ENCODE measurements at regions not wholly inside any gene's neighbourhood (a gene's known extent, or its start where the extent isn't known, plus 50 kb on each side); places are given as distances from the start of the nearest gene placed in this dataset.

GRCh38 chr9:129469188-129469987, 151.5 kb downstream of the C9orf50 start:
- no peak for DNase-seq

- no peak for DNase-seq
These were observed 152.9 kb downstream of the C9orf50 start for GRCh38 chr9:129467739-129468666.

- DNase-seq: no peak
These were observed 153.8 kb downstream of the C9orf50 start for GRCh38 chr9:129467004-129467588.

- DNase-seq: no peak
These were observed 154.9 kb downstream of the C9orf50 start for GRCh38 chr9:129465834-129466535.

GRCh38 chr9:129464972-129465833, 155.7 kb downstream of the C9orf50 start:
- DNase-seq: peak; percentile 43

- DNase-seq: no peak
These were observed 156.9 kb downstream of the C9orf50 start for GRCh38 chr9:129463994-129464393.

GRCh38 chr9:129463477-129463876, 157.4 kb downstream of the C9orf50 start:
- no peak for DNase-seq

- DNase-seq: no peak
These were observed 158.5 kb downstream of the C9orf50 start for GRCh38 chr9:129462360-129462759.

GRCh38 chr9:129460323-129461261, 160.3 kb downstream of the C9orf50 start:
- DNase-seq: peak; percentile 96

- no peak for DNase-seq
These were observed 161.2 kb downstream of the C9orf50 start for GRCh38 chr9:129459547-129460322.

- no peak for DNase-seq
These were observed 162.0 kb downstream of the C9orf50 start for GRCh38 chr9:129458663-129459546.

- DNase-seq: no peak
These were observed 162.7 kb downstream of the C9orf50 start for GRCh38 chr9:129458155-129458661.

GRCh38 chr9:129457325-129457779, 163.5 kb downstream of the C9orf50 start:
- DNase-seq: no peak

GRCh38 chr9:129456549-129457324, 164.2 kb downstream of the C9orf50 start:
- no peak for DNase-seq

- no peak for DNase-seq
These were observed 165.5 kb downstream of the C9orf50 start for GRCh38 chr9:129455151-129455995.

- no peak for DNase-seq
These were observed 166.3 kb downstream of the C9orf50 start for GRCh38 chr9:129454467-129455067.
